Astrocyte (in vitro differentiated cells and primary cell): ENCODE measurements at regions not wholly inside any gene's neighbourhood (a gene's known extent, or its start where the extent isn't known, plus 50 kb on each side); places are given as distances from the start of the nearest gene placed in this dataset.

ENCODE experiments used
- DNase-seq: peaks from one replicate; pipeline ENCODE4 v3.0.0-alpha.2; 2010; ENCODE audit warnings: low read depth
- FAIRE-seq: peaks from 2 replicates; lab custom pipeline; 2011; peaks lifted over from hg19 to GRCh38; lab: Jason Lieb, UNC
- H2AFZ ChIP-seq: 2 replicates; pipeline ENCODE4 v1.6.0; 2012; ENCODE audit warnings: low read depth, low read length, inconsistent platforms
- H3K27ac ChIP-seq: 2 replicates; pipeline ENCODE4 v1.5.1; 2011; ENCODE audit warnings: low read depth, low read length, inconsistent platforms
- H3K27me3 ChIP-seq: 2 replicates; pipeline ENCODE4 v1.6.0; 2011; ENCODE audit warnings: low read length, inconsistent platforms; ENCODE audit not compliant: insufficient read depth
- H3K36me3 ChIP-seq: 2 replicates; pipeline ENCODE4 v1.5.1; 2011; ENCODE audit warnings: low read length, inconsistent platforms; ENCODE audit not compliant: insufficient read depth
- H3K4me1 ChIP-seq: 2 replicates; pipeline ENCODE4 v1.5.1; 2011; ENCODE audit warnings: low read length, inconsistent platforms; ENCODE audit not compliant: insufficient read depth
- H3K4me2 ChIP-seq: 2 replicates; pipeline ENCODE4 v1.6.0; 2012; ENCODE audit warnings: low read length, inconsistent platforms
- H3K4me3 ChIP-seq: 2 replicates; pipeline ENCODE4 v1.5.1; 2011; ENCODE audit warnings: low read depth, mild to moderate bottlenecking, low read length, inconsistent platforms; ENCODE audit not compliant: insufficient read depth
- H3K79me2 ChIP-seq: 2 replicates; pipeline ENCODE4 v1.6.0; 2012; ENCODE audit warnings: mild to moderate bottlenecking, low read length, inconsistent platforms; ENCODE audit not compliant: insufficient read depth
- H3K9ac ChIP-seq: 2 replicates; pipeline ENCODE4 v1.6.0; 2012; ENCODE audit warnings: mild to moderate bottlenecking, low read length, inconsistent platforms
- H3K9me3 ChIP-seq: 2 replicates; pipeline ENCODE4 v1.5.1; 2012; ENCODE audit warnings: low read depth, mild to moderate bottlenecking, low read length, inconsistent platforms; ENCODE audit not compliant: insufficient read depth
- H4K20me1 ChIP-seq: 2 replicates; pipeline ENCODE4 v1.6.0; 2012; ENCODE audit warnings: low read length, inconsistent platforms; ENCODE audit not compliant: insufficient read depth
- H3K27ac Mint-ChIP-seq: one replicate; pipeline ENCODE4 v1.8.0; 2021; ENCODE audit warnings: mild to moderate bottlenecking, mixed read lengths; ENCODE audit not compliant: unreplicated experiment
- H3K27me3 Mint-ChIP-seq: one replicate; pipeline ENCODE4 v1.8.0; 2021; ENCODE audit warnings: low read depth, mixed read lengths; ENCODE audit not compliant: unreplicated experiment
- H3K36me3 Mint-ChIP-seq: one replicate; pipeline ENCODE4 v1.8.0; 2021; ENCODE audit warnings: low read depth, mixed read lengths; ENCODE audit not compliant: unreplicated experiment
- H3K4me1 Mint-ChIP-seq: one replicate; pipeline ENCODE4 v1.8.0; 2021; ENCODE audit warnings: low read depth, mixed read lengths; ENCODE audit not compliant: unreplicated experiment
- H3K4me3 Mint-ChIP-seq: one replicate; pipeline ENCODE4 v1.8.0; 2021; ENCODE audit warnings: mild to moderate bottlenecking, moderate library complexity, mixed read lengths; ENCODE audit not compliant: unreplicated experiment
- H3K9me3 Mint-ChIP-seq: one replicate; pipeline ENCODE4 v1.8.0; 2021; ENCODE audit warnings: mild to moderate bottlenecking, mixed read lengths; ENCODE audit not compliant: unreplicated experiment
- EZH2 ChIP-seq: IDR thresholded peaks from 2 replicates; pipeline ENCODE4 v1.6.1; 2012; ENCODE audit warnings: mild to moderate bottlenecking, low read length, inconsistent platforms; ENCODE audit not compliant: insufficient read depth
- TF ChIP-seq, protein P1 (sequence below): IDR thresholded peaks from 2 replicates; pipeline ENCODE4 v1.5.1; 2011; ENCODE audit warnings: low read depth, mild to moderate bottlenecking, inconsistent platforms, low read length, moderate library complexity; ENCODE audit not compliant: insufficient read depth

DNA sequence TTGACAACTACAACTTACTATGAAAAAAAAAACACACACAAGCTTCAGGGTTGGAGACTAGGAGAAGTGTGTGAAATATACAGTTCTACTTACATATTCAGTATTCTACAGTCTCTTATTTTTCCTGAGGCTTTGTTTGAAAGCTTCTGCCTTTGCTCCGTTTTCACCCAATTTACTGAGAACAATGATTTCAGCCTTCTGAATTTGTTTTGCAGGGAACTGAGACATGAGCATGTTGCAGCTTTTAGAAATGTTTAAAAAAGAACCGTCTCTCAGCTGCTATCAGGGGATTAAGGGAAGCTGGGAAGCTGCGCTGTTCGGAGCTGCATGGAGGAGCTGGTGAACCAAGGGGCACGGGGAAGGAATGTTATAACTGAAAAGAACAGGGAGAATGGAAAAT is 85.7 kb downstream of the QDPR start:
- no peak overlapping the region for H3K4me3 Mint-ChIP-seq
- H3K27ac Mint-ChIP-seq, result no peak overlapping the region
- H3K36me3 Mint-ChIP-seq, result no peaks in the 10 kb centered on the region
- no peaks in the 10 kb centered on the region for H3K4me1 Mint-ChIP-seq
- H3K36me3 ChIP-seq, result no peaks in the 10 kb centered on the region
- DNase-seq, result no peak
- no peak overlapping the region for H3K4me3 ChIP-seq
- no peak overlapping the region for H3K9ac ChIP-seq
- TF ChIP-seq, protein P1, sequence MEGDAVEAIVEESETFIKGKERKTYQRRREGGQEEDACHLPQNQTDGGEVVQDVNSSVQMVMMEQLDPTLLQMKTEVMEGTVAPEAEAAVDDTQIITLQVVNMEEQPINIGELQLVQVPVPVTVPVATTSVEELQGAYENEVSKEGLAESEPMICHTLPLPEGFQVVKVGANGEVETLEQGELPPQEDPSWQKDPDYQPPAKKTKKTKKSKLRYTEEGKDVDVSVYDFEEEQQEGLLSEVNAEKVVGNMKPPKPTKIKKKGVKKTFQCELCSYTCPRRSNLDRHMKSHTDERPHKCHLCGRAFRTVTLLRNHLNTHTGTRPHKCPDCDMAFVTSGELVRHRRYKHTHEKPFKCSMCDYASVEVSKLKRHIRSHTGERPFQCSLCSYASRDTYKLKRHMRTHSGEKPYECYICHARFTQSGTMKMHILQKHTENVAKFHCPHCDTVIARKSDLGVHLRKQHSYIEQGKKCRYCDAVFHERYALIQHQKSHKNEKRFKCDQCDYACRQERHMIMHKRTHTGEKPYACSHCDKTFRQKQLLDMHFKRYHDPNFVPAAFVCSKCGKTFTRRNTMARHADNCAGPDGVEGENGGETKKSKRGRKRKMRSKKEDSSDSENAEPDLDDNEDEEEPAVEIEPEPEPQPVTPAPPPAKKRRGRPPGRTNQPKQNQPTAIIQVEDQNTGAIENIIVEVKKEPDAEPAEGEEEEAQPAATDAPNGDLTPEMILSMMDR, result no peak
- no peak for TF ChIP-seq EZH2
- no peaks in the 10 kb centered on the region for H3K27me3 ChIP-seq
- H4K20me1 ChIP-seq, result no peaks in the 10 kb centered on the region
- FAIRE-seq, result no peak
- no peak overlapping the region for H2AFZ ChIP-seq
- no peaks in the 10 kb centered on the region for H3K9me3 ChIP-seq
- H3K4me2 ChIP-seq, result no peak overlapping the region
- H3K4me1 ChIP-seq, result no peaks in the 10 kb centered on the region
- H3K79me2 ChIP-seq, result no peaks in the 10 kb centered on the region
- H3K9me3 Mint-ChIP-seq, result peaks cover 3% of the 10 kb centered on the region
- no peak overlapping the region for H3K27ac ChIP-seq
- H3K27me3 Mint-ChIP-seq, result peaks cover 5% of the 10 kb centered on the region

DNA sequence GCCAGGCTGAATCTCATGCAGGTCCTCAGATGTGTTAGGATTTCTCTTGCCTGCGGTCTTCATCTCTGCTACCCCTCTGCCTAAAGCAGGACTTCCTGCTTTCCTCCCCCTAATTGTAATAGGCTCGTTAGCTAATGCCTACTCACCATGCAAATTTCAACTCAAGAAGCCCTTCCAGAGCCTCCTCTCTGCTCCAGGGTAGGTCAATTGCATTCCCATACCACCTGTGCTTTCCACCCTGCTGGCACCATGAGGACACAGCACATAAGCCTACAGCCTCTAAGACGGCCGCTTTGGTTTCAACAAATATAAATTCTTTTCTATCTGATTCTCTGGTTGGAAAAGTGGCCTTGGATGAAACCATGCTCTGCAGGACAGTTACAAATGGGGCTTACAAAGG is 93.9 kb downstream of the QDPR start:
- no peak for FAIRE-seq
- H3K27ac Mint-ChIP-seq, result no peak overlapping the region

DNA sequence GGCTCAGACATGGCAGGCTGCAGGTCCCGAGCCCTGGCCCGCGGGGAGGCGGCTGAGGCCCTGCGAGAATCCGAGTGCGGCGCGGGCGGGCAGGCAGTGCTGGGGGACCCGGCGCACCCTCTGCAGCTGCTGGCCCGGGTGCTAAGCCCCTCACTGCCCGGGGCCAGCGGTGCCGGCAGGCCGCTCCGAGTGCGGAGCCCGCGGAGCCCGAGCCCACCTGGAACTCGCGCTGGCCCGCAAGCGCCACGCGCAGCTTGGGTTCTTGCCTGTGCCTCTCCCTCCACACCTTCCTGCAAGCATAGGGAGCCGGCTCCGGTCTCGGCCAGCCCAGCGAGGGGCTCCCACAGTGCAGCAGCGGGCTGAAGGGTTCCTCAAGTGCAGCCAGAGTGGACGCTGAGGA is 97.5 kb downstream of the QDPR start:
- no peaks in the 10 kb centered on the region for H4K20me1 ChIP-seq
- DNase-seq (no peak), FAIRE-seq (no peak)
- H3K79me2 ChIP-seq, result no peaks in the 10 kb centered on the region
- H3K36me3 ChIP-seq, result no peaks in the 10 kb centered on the region
- no peak overlapping the region for H2AFZ ChIP-seq
- no peaks in the 10 kb centered on the region for H3K4me1 ChIP-seq
- H3K27ac ChIP-seq, result no peak overlapping the region
- Mint-ChIP-seq H3K27ac (no peak overlapping the region), H3K36me3 (no peaks in the 10 kb centered on the region), H3K27me3 (peaks cover 2% of the 10 kb centered on the region), H3K9me3 (peaks cover 2% of the 10 kb centered on the region), H3K4me3 (no peak overlapping the region), H3K4me1 (no peaks in the 10 kb centered on the region)
- no peaks in the 10 kb centered on the region for H3K27me3 ChIP-seq
- TF ChIP-seq, protein P1, result no peak
- TF ChIP-seq EZH2, result no peak
- H3K4me3 ChIP-seq, result no peak overlapping the region
- no peaks in the 10 kb centered on the region for H3K9me3 ChIP-seq
- no peak overlapping the region for H3K9ac ChIP-seq
- H3K4me2 ChIP-seq, result no peak overlapping the region

More for the DNA sequence above, 93.9 kb downstream of the QDPR start:
- H3K4me3 ChIP-seq, result no peak overlapping the region
- H3K27me3 ChIP-seq, result no peaks in the 10 kb centered on the region
- no peaks in the 10 kb centered on the region for H3K4me1 ChIP-seq
- no peaks in the 10 kb centered on the region for H3K36me3 ChIP-seq
- no peaks in the 10 kb centered on the region for H3K79me2 ChIP-seq
- no peak overlapping the region for H3K9ac ChIP-seq
- H3K4me2 ChIP-seq, result no peak overlapping the region
- peaks cover 5% of the 10 kb centered on the region for H3K27me3 Mint-ChIP-seq
- H3K9me3 Mint-ChIP-seq, result peaks cover 6% of the 10 kb centered on the region
- no peak for DNase-seq
- TF ChIP-seq EZH2, result no peak
- TF ChIP-seq, protein P1, result no peak
- no peaks in the 10 kb centered on the region for H3K4me1 Mint-ChIP-seq
- H3K4me3 Mint-ChIP-seq, result no peak overlapping the region
- no peaks in the 10 kb centered on the region for H3K9me3 ChIP-seq
- H3K36me3 Mint-ChIP-seq, result no peaks in the 10 kb centered on the region
- no peak overlapping the region for H2AFZ ChIP-seq
- no peaks in the 10 kb centered on the region for H4K20me1 ChIP-seq
- H3K27ac ChIP-seq, result no peak overlapping the region
